ENCODE measurements at regions not wholly inside any gene's neighbourhood (a gene's known extent, or its start where the extent isn't known, plus 50 kb on each side); places are given as distances from the start of the nearest gene placed in this dataset.

DNA sequence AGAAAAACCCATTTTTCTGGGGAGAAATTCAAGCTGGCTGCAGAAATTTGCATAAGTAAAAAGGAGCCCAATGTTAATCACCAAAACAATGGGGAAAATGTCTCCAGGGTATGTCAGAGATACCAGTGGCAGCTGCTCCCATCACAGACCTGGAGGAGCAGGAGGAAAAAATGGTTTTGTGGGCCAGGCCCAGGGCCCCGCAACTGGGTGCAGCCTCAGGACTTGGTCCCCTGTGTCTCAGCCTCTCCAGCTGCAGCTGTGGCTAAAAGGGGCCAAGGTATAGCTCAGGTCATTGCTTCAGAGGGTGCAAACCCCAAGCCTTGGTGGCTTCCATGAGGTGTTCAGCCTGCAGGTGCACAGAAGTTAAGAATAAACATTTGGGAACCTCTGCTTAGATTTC is 536.4 kb upstream of the FRG1 start:
- DNase-seq, result no peak
- intact Hi-C loops (cut with DNase I), result no loop called here

DNA sequence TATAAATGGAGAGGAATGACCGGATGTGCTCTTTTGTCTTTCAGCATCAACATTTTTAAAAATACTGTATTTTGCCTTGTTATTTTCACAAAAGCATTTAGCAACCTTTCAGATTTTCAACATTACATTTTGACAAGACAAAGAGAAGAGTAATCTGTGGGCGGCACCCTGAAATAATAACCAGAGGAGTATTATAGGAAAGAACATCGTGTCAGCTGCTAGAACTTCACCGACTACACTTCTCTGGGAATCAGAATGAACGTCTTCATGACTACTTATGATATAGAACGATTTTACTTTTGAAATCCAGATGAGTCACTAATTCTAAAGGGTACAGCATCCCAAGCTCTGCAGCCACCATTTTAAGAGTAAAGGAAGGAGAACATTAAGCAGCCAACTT is 531.5 kb upstream of the FRG1 start:
- DNase-seq, result peak in 20 of 42 donors; percentile 3 to 71 (median 24)
- intact Hi-C loops (cut with DNase I), result no loop called here

DNA sequence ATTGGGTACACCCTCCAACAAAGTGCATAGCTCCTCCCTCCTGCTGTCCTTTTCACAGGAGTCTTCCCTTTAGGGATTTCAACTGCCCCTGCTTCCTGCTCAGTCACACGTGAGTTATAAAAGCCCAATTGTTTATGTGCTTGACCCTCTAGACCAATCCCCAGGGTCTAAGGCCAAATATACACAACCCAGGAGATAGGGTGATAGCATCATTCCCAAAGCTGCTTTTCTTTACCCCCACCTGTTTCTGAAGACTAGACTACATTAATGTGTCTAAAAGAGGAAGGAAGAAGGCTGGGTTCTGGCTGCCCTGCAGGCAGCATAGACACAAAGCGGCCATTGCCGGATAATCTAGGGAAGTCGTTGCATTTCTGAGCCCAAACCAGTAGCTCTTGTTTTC is 526.7 kb upstream of the FRG1 start:
- DNase-seq, result no peak
- intact Hi-C loops (cut with DNase I), result no loop called here

DNA sequence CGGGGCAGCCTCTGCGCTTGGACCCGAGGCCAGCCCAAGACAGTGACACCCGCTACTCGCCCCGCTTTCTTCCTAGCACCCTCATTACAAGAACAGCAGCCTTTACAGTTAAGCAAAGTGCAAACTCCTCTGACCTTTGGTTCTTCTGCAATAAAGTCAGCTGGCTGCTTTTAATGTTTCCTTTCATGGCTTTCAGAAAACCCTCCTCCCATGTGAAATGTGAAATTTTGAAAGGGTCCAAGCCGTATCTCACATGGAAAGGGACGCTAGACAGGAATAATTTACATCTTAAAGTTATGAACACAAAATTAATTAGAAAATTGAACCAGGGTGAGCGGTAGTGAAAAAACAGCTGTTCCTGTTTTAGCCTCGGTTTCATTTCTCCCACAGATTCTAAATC is 520.1 kb upstream of the FRG1 start:
- intact Hi-C loops (cut with DNase I), result no loop called here
- DNase-seq, result no peak

DNA sequence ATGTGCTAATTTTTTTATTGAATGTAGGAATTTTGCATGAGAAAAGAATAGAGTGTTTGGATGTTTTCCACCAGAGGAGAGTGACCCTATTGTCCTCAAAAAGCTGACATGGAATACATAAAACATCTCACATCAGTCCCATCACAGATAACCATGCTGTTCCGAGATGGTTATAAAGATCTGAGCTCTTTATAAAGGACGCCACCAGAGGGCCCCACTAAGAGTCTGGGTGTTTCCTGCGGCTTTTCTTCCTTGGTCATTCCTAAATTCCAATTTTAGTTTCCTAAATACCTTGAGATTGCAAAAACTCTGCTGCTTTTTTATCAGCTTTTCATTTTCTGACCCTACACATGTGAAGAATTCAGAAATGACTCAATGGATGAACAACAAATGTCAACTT is 504.5 kb upstream of the FRG1 start:
- DNase-seq, result no peak
- intact Hi-C loops (cut with DNase I), result no loop called here

DNA sequence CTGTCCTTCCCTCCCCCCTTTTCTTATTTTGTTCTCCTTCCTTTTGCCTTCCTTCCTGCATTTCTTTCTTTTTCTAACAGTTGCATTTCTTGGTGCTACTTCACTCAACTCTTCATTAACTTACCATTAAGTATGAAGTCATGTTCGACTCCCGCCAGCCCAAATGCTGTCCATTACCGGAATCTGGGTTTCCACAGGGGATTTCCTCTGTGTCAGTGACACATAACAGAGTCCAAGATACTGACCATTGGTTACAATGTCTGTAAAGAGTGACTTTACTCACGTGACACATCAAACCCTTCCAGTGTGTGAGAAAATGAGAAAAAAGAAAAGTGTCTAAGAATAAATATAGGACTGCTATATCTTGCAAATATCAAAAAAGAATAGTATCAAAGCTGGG is 500.0 kb upstream of the FRG1 start:
- DNase-seq, result no peak
- intact Hi-C loops (cut with DNase I), result no loop called here

DNA sequence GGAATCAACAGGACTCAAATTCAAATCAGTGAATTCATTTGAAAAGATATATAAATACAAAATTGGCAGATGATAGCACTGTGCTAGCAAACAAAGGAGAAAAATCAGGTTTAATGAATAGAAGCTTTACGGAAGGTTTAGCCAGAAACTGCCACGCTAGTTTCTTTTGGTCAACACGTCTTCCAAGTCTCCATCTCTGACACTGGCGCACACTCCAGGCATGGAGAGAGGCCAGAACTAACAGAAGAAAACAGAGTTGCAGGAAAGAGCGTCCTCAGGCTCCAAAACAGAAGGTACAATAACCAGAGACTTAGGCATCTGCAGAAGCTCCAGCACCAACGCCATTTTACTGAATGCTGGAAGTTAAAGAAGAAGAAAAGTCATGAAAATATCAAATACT is 497.3 kb upstream of the FRG1 start:
- intact Hi-C loops (cut with DNase I), result no loop called here
- DNase-seq, result no peak

DNA sequence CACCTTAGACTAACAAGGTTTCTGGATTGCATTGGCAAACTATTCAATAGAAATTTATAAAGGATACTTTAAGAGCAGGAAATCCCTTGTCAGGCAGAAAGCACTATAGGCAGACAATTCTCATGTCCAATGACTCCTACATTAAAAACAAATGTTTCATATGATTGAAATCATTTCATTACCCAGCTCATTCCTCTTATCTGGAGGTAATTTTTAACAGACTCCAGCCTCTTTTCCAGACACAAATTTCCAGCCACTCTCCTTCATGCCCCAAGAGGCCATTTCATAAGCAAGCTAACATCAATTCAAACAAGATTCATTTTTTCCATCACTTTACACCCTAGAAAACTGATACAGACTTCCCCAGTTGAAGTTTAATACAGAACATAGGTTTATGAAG is 495.1 kb upstream of the FRG1 start:
- intact Hi-C loops (cut with DNase I), result no loop called here
- no peak for DNase-seq

DNA sequence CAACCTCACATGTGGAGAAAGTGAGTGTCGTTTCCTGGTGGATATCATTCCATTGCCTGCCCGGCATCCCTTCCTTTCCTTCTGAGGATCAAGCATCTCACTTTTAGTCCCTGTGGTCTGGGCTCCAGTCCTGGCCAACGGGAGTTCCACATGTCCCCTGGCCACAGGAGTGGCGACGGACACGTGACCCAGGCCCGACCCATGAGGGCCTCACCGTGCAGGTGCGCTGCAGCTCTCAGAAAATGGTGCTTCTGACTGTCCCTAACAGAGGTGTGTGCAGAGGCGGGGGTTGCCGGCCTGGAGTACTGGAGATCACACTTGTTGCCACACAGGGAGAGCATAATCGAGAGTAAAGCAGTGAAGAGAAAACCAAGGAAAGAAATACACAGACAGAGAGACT is 476.9 kb upstream of the FRG1 start:
- intact Hi-C loops (cut with DNase I), result no loop called here

DNA sequence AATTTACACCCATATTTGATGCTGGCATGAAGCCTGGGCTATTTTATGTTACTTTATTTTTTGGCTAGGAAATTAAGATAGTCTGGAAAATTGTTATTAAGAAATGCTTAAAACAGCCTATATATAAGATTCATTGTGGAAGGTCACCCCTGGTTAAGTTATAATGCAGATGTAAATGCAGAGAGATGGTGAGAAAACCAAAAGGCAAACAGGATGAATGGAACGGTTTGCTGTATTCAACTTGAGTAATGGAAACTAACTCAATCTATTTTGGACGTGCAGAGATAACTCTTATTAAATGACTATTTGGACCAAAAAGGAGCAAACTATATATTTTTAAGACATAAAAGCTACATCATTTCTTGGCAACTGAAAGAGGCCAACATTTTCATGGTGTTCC is 446.3 kb upstream of the FRG1 start:
- no peak for DNase-seq

More for the DNA sequence above, 476.9 kb upstream of the FRG1 start:
- no peak for DNase-seq

DNA sequence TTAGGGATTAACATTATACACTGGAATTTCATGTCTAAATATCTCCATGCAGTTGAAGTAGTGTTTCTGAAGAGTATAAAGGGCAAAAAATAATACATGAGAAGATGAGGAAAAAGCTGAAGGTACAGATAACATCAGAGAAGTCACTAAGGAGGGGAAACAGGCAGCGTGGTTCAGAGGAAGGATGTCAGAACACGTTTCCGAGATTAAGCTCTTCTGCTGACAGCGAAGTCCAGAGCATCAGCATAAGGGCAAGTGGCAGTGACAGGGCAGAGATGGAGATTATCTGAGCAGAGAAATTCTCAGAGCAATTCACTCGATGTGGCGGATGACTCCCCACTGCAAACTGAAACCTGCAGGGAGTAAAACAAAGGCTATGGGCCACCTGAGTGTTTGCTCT is 443.2 kb upstream of the FRG1 start:
- intact Hi-C loops (cut with DNase I), result no loop called here
- DNase-seq, result no peak

More for the DNA sequence above, 446.3 kb upstream of the FRG1 start:
- intact Hi-C loops (cut with DNase I), result no loop called here

DNA sequence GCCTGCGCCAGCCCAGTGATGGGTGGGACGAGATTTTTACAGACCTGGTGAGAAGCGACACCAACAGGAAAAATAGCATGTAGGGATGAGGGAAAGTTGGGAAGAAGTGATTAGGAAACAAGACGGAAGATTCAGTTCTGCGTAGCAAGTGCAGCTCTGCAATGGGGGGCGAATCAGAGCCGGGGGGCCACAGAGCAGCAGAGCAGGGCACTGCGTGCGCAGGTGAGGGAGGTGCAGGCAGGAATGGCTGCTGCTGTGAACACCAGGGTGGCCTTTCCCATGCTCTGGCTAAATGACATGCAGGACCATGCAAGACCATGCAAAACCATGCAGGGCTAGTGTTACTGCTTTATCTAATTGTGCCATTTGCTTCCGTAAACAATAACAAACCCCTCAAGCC is 442.7 kb upstream of the FRG1 start:
- DNase-seq, result no peak
- intact Hi-C loops (cut with DNase I), result no loop called here

DNA sequence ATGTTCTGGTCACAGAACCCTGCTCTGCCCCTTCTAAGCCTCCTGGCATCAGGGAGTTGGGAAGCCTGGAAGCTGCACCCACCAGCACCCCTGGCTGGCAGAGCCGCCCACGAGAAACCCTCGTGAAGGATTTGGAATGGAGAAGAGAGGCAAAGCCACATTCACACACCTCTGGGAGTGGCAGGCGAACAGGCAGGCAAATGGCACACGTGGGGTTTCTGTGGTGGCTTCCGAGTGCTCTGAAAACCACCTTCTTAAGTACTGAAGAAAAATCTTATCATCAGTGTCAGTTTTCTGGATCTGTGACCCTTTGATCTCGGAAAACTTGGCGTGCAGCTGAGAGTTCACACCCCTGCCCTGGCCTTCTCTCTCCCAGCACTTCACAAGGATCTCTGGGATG is 442.2 kb upstream of the FRG1 start:
- no peak for DNase-seq

DNA sequence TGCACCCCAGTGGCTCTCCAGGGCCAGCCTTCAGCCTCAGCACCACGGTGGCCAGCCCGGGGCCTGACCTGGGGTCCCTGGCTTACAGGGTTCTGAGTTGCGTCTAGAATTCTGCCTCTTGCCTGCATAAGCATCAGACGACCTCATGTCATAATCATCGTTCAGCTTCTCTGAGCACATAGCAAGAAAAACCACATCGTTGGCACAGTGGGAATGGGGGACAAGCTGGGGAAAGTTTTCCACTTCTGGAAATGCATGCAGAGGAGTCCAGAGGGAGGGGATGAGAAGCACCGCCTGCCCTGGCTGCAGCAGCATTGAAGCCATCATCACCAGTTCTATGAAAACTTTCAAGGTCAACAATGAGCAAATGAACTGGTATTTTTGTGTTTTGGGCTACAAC is 441.0 kb upstream of the FRG1 start:
- intact Hi-C loops (cut with DNase I), result no loop called here
- no peak for DNase-seq

More for the DNA sequence above, 442.2 kb upstream of the FRG1 start:
- intact Hi-C loops (cut with DNase I), result no loop called here

DNA sequence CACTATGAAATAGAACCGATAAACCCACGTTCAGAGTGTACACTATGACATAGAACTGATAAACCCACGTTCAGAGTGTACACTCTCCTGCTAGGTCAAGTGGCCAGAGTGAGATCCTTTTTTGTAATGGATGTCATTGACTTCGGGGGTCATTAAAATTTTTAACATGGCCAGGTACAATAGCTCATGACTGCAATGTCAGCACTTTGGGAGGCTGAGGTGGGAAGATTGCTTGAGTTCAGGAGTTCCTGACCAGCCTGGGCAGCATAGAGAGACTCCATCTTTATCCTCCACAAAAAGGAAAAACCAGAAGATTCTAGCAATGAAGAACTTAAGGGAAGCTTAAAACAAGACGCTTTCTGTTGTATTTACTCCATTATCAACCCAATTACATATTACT is 439.7 kb upstream of the FRG1 start:
- no peak for DNase-seq
- intact Hi-C loops (cut with DNase I), result no loop called here

DNA sequence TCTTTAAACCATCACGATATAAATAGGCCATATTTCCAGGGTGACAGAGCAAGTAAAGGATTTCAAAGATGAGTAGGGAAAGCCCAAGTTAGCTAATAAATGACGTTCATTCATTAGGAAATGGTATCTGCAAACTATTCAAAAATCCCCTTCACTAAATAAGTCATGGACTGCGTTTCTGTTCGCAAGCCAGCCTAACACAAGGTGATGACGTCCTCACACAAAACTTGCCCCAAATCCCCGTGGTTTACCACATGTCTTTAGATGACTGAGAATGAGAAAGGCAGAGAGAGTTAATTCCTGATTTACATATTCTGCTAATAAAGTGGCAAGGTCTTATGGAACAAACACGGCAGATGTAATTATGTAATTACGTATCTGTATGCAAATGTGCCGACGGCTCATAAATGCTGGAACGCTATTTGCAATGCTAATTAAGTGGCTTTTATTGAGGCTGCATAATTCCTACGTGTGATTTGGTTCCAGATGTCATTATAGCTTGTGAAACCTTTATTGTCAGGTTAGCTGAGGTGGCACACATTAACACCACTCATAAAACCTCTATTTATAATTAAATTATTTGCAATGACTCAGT is 437.7 kb upstream of the FRG1 start:
- intact Hi-C loops (cut with DNase I), result no loop called here
- no peak for DNase-seq

DNA sequence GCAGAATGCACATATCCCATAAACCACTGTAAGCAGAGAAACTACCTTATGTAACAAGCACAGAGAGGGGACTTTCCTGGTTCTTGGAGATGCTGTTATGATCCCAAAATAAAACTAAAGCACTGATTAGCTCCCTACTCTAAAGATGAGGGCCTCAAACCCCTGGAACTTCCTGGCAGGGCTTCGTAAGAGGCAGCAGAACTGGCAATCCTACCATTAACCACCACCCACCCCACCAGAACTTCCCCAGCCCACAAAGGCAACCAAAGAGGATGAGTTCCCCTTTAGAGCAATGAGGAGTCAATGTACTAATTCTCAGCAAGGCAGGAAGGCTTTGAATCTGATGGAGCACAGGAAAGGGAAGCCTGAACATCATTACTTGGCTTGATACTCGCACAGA is 436.5 kb upstream of the FRG1 start:
- intact Hi-C loops (cut with DNase I), result no loop called here
- no peak for DNase-seq

DNA sequence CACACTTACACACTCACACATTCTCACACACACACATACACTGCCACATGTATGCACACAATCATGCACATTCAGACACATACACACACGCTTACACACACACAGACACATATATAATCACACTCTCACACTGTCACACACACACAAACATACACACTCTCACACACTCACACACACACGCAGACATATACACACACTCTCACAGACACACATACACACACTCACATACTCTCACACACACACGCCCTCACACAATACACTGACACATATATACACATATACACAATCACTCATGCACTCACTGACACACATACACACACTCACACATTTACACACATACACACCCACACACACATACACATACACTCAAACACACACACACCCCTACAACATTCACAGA is 435.3 kb upstream of the FRG1 start:
- intact Hi-C loops (cut with DNase I), result no loop called here
- DNase-seq, result no peak

DNA sequence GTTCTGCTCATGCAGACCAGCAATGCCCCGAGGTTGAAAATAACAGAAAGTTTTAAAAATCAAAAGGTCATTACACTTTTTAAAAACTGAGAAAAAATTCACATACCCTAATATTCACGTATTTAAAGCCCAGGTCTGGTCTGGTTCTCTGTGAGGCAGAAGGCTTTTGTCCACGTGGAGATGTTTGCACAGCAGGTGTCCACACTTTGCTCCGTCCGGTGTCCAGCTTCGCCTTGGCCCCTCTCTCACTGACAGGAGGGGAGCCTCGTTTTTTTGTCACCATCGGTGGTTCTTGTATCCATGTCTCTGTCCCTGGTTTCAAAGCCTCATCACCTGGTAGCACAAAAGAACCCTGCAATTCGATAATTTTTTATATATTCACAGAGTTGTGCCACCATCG is 434.6 kb upstream of the FRG1 start:
- no peak for DNase-seq
- intact Hi-C loops (cut with DNase I), result no loop called here

DNA sequence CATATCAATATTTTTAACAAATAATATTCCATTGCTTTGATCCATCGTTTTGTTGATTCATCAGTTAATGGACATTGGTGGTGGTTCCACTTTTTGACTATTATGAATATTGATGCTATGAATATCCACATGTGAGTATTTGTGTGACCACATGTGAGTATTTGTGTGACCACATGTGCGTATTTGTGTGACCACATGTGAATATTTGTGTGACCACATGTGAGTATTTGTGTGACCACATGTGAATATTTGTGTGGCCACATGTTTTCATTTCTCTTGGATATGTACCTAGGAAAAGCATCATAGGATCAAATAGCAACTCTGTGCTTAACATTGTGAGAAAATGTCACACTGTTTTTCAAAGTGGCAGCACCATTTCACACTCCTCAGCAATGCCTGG is 433.6 kb upstream of the FRG1 start:
- intact Hi-C loops (cut with DNase I), result no loop called here
- no peak for DNase-seq

DNA sequence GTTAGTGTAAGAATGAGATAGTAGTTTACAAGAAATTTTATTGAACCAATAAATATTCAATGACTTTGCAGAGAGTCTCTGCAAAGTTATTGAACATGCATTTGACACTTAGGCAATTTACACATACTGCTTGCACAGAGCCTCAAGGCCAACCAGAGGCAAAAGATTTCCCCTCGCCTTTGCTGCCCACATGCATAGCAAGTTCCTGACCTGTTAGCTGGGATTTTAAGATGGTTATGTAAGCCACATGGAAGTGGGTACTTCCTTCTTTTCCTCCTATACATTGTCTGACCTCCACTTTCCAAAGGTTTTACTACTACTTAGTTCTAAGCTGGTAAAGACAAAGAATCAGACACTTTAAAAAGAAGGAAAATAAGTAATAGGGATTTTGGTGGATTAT is 430.1 kb upstream of the FRG1 start:
- intact Hi-C loops (cut with DNase I), result no loop called here
- DNase-seq, result no peak

DNA sequence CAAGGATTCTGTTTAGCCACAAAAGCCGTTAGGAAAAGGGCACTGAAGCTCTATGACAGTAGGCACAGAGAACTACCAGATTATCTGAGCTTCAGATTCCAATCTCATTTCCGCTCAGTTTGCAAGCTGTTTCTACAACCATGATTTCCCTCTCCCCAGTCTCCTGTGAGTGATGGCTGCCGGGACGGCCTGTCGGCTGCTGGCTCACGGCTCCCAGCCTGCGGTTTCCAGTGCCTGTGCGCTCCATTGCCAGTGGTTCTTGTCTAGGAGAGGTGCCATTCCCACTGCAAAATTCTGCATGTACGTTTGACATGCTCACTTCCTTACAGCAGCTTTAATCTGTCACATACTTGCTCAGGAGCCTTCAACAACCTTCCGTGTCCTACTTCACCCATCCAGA is 429.1 kb upstream of the FRG1 start:
- intact Hi-C loops (cut with DNase I), result no loop called here

More for the DNA sequence above, 429.1 kb upstream of the FRG1 start:
- DNase-seq, result no peak

All from head of caudate nucleus (tissue), 42 donors.